ENCODE measurements at regions not wholly inside any gene's neighbourhood (a gene's known extent, or its start where the extent isn't known, plus 50 kb on each side); places are given as distances from the start of the nearest gene placed in this dataset.

GRCh38 chr4:180280726-180281297 lies 1962.4 kb upstream of the TENM3 start:
- TF ChIP-seq POLR2A (IDR thresholded peaks at IDR 0.05) (no peak), CTCF (IDR thresholded peaks at IDR 0.05) (no peak)
